Neutrophil (primary cell): ENCODE measurements at regions not wholly inside any gene's neighbourhood (a gene's known extent, or its start where the extent isn't known, plus 50 kb on each side); places are given as distances from the start of the nearest gene placed in this dataset.

Source experiments
- H3K27ac ChIP-seq: fragments of 200-600 bp; sonication (generic); 2 replicates; pipeline ENCODE4 v1.5.1; 2016; ENCODE audit warnings: mild to moderate bottlenecking, moderate library complexity
- H3K27me3 ChIP-seq: fragments of 200-600 bp; sonication (generic); 2 replicates; pipeline ENCODE4 v1.6.0; 2016; ENCODE audit warnings: mild to moderate bottlenecking
- H3K36me3 ChIP-seq: fragments of 200-600 bp; sonication (generic); 2 replicates; pipeline ENCODE4 v1.5.1; 2017
- H3K4me1 ChIP-seq, 2 experiments: fragments of 200-600 bp in 1 of 2; sonication (generic) in 1 of 2; 1 replicate in 1 of 2; 2 replicates in 1 of 2; pipeline versions ENCODE4 v1.5.1 to v1.6.1; 2013 to 2016; ENCODE audit warnings: low read depth in 1 of 2, low read length in 1 of 2, mild to moderate bottlenecking in 1 of 2, moderate library complexity in 1 of 2; ENCODE audit not compliant: control insufficient read depth in 1 of 2, insufficient read depth in 1 of 2
- H3K4me3 ChIP-seq, 2 experiments: fragments of 200-600 bp in 1 of 2; sonication (generic) in 1 of 2; 1 replicate in 1 of 2; 2 replicates in 1 of 2; pipeline ENCODE4 v1.5.1; 2013 to 2016; ENCODE audit warnings: low read depth in 1 of 2, low read length in 1 of 2, mild to moderate bottlenecking in 1 of 2, moderate library complexity in 1 of 2
- H3K9me3 ChIP-seq: fragments of 200-600 bp; sonication (generic); 2 replicates; pipeline ENCODE4 v1.5.1; 2016
- CTCF ChIP-seq: fragments of 200-600 bp; sonication (generic); IDR thresholded peaks from 2 replicates; pipeline ENCODE4 v1.5.1; 2016; ENCODE audit warnings: antibody characterized with exemption

GRCh38 chr5:158163451-158164295 is 304.7 kb upstream of the CLINT1 start:
- peaks cover 36 to 61% of the 10 kb centered on the region in 2 experiments for H3K4me1 ChIP-seq
- H3K27ac ChIP-seq: peak overlapping the region; percentile 48
- no peak for TF ChIP-seq CTCF
- H3K36me3 ChIP-seq: no peaks in the 10 kb centered on the region
- H3K9me3 ChIP-seq: no peaks in the 10 kb centered on the region
- H3K4me3 ChIP-seq: no peak overlapping the region
- no peaks in the 10 kb centered on the region for H3K27me3 ChIP-seq

GRCh38 chr5:158162479-158163034 is 303.6 kb upstream of the CLINT1 start:
- peaks cover 36 to 64% of the 10 kb centered on the region in 2 experiments for H3K4me1 ChIP-seq
- H3K4me3 ChIP-seq: no peak overlapping the region
- H3K27ac ChIP-seq: no peak overlapping the region
- no peaks in the 10 kb centered on the region for H3K27me3 ChIP-seq
- no peaks in the 10 kb centered on the region for H3K36me3 ChIP-seq
- H3K9me3 ChIP-seq: no peaks in the 10 kb centered on the region
- TF ChIP-seq CTCF: no peak

DNA sequence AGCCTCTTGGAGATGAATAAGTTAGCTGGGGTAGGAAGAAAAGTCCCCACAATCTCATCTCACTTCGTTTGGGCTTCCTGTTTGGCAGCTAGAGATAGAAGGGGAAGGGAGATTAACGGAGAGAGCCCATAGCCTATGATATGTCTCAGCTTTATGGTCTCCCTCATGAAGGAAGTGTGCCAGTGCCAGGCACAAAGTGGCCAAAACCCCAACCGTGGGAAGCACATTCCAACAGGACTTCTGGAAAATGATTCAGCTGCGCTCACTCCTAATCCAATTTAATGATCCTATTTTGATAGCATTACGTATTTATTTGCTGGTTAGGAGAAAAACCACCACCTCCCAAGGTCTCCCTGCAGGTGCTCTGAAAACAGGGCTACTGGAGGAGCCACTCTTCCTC is 303.1 kb upstream of the CLINT1 start:
- H3K9me3 ChIP-seq: no peaks in the 10 kb centered on the region
- H3K36me3 ChIP-seq: no peaks in the 10 kb centered on the region
- H3K4me3 ChIP-seq: no peak overlapping the region
- no peak for TF ChIP-seq CTCF
- H3K27me3 ChIP-seq: no peaks in the 10 kb centered on the region
- no peak overlapping the region for H3K27ac ChIP-seq
- peaks cover 36 to 64% of the 10 kb centered on the region in 2 experiments for H3K4me1 ChIP-seq

DNA sequence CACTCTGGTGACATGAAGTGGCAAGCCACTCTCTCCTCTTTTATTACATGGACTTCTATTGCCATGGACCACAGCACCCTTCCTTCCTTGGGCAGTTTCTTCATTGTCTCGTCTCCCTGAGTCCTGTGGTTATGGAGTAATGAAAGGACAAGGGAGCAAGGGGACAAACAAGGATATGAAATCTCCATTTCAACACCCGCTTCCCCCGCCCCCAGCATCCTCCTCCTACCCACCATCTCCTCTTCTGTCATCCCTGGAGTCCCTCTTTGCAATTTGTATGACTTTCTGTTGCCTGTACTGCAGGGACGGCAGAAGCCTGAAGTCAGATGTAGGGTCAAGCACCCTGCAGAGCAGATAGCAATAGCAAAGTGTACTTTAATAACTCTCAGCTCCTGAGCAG is 300.7 kb upstream of the CLINT1 start:
- Histone ChIP-seq H3K4me1 (peaks cover 29 to 55% of the 10 kb centered on the region in 2 experiments), H3K36me3 (no peaks in the 10 kb centered on the region), H3K27me3 (no peaks in the 10 kb centered on the region), H3K9me3 (no peaks in the 10 kb centered on the region), H3K27ac (no peak overlapping the region), H3K4me3 (no peak overlapping the region)
- no peak for TF ChIP-seq CTCF

GRCh38 chr5:158155811-158156505 is 297.0 kb upstream of the CLINT1 start:
- no peaks in the 10 kb centered on the region for H3K36me3 ChIP-seq
- no peaks in the 10 kb centered on the region for H3K9me3 ChIP-seq
- H3K27me3 ChIP-seq: no peaks in the 10 kb centered on the region
- H3K27ac ChIP-seq: no peak overlapping the region
- peaks cover 9 to 25% of the 10 kb centered on the region in 2 experiments for H3K4me1 ChIP-seq
- H3K4me3 ChIP-seq: no peak overlapping the region
- TF ChIP-seq CTCF: no peak
